IMR-90 (cell line): ENCODE measurements at regions not wholly inside any gene's neighbourhood (a gene's known extent, or its start where the extent isn't known, plus 50 kb on each side); places are given as distances from the start of the nearest gene placed in this dataset.

ENCODE experiments used
- ATAC-seq: fragments of 200-7000 bp; cut with Tn5 transposase; 2 replicates; pipeline ENCODE4 v1.9.1; 2020; ENCODE audit warnings: low read depth, mild to moderate bottlenecking, moderate library complexity
- BruUV-seq: library from RNA; stranded (reverse); fragments of 400-500 nt; replicated peaks from 2 replicates; lab custom pipeline; 2021; lab: Mats Ljungman, UMichigan
- CTCF ChIA-PET: fragments of 300-600 bp; formaldehyde crosslinking; extraction: SDS; loops from one replicate; lab custom pipeline; 2021; ENCODE audit warnings: antibody characterized with exemption; lab: Yijun Ruan, JAX
- POLR2A ChIA-PET: fragments of 300-600 bp; sonication (Branson Sonifier 250); formaldehyde crosslinking; loops from one replicate; lab custom pipeline; 2022; ENCODE audit warnings: antibody characterized with exemption; ENCODE audit not compliant: unreplicated experiment; lab: Charles Lee
- DNase-seq: peaks from one replicate; pipeline ENCODE4 v3.0.0; 2013
- H2AFZ ChIP-seq: replicated peaks from 2 replicates; pipeline ENCODE3; 2013; ENCODE audit warnings: low read length, mild to moderate bottlenecking; ENCODE audit not compliant: poor library complexity
- H2AK5ac ChIP-seq: 2 replicates; pipeline ENCODE4 v1.6.1; 2013; ENCODE audit warnings: low read depth, low read length, inconsistent platforms
- H2AK9ac ChIP-seq: replicated peaks from 2 replicates; pipeline ENCODE3; 2013; ENCODE audit warnings: mild to moderate bottlenecking, low read depth, low read length, moderate library complexity; ENCODE audit not compliant: poor library complexity
- H2BK120ac ChIP-seq: 2 replicates; pipeline ENCODE4 v1.6.1; 2013; ENCODE audit warnings: low read depth, low read length, inconsistent platforms
- H2BK15ac ChIP-seq: 3 replicates; pipeline ENCODE4 v1.6.1; 2013; ENCODE audit warnings: low read depth, low read length, inconsistent platforms
- H2BK20ac ChIP-seq: 2 replicates; pipeline ENCODE4 v1.6.1; 2013; ENCODE audit warnings: low read depth, mild to moderate bottlenecking, inconsistent platforms, low read length, moderate library complexity
- H2BK5ac ChIP-seq: 2 replicates; pipeline ENCODE4 v1.6.1; 2013; ENCODE audit warnings: mild to moderate bottlenecking, low read depth, low read length, inconsistent platforms; ENCODE audit not compliant: poor library complexity, severe bottlenecking
- H3K14ac ChIP-seq: replicated peaks from 2 replicates; pipeline ENCODE4 v1.6.1; 2013; ENCODE audit warnings: low read depth, low read length, inconsistent platforms
- H3K18ac ChIP-seq: 2 replicates; pipeline ENCODE4 v1.6.1; 2013; ENCODE audit warnings: low read depth, low read length, control low read depth
- H3K23ac ChIP-seq: 2 replicates; pipeline ENCODE4 v1.6.1; 2013; ENCODE audit warnings: low read depth, low read length, inconsistent platforms
- H3K27ac ChIP-seq: 2 replicates; pipeline ENCODE4 v1.5.1; 2013; ENCODE audit warnings: mild to moderate bottlenecking, control low read depth, low read length; ENCODE audit not compliant: insufficient read depth
- H3K27me3 ChIP-seq: 2 replicates; pipeline ENCODE4 v1.6.1; 2013; ENCODE audit warnings: low read length; ENCODE audit not compliant: control insufficient read depth, insufficient read depth
- H3K36me3 ChIP-seq: 2 replicates; pipeline ENCODE4 v1.6.1; 2013; ENCODE audit warnings: low read length, mixed read lengths; ENCODE audit not compliant: control insufficient read depth, insufficient read depth
- H3K4ac ChIP-seq: 2 replicates; pipeline ENCODE4 v1.6.1; 2013; ENCODE audit warnings: low read depth, low read length, inconsistent platforms
- H3K4me1 ChIP-seq: 2 replicates; pipeline ENCODE4 v1.6.1; 2013; ENCODE audit warnings: low read length, mixed read lengths; ENCODE audit not compliant: control insufficient read depth, insufficient read depth
- H3K4me2 ChIP-seq: 2 replicates; pipeline ENCODE4 v1.6.1; 2013; ENCODE audit warnings: low read depth, mild to moderate bottlenecking, control low read depth, low read length, moderate library complexity
- H3K4me3 ChIP-seq: 2 replicates; pipeline ENCODE4 v1.5.1; 2013; ENCODE audit warnings: low read depth, mild to moderate bottlenecking, control low read depth, low read length, moderate library complexity; ENCODE audit not compliant: insufficient read depth
- H3K56ac ChIP-seq: 2 replicates; pipeline ENCODE4 v1.6.1; 2013; ENCODE audit warnings: low read length, inconsistent platforms; ENCODE audit not compliant: insufficient read depth; ENCODE audit errors: extremely low read depth
- H3K79me1 ChIP-seq, 2 experiments: 2 replicates each; pipeline ENCODE4 v1.6.1; 2013; ENCODE audit warnings: low read length in 2 of 2, inconsistent platforms in 1 of 2, low read depth in 1 of 2
- H3K9ac ChIP-seq: 2 replicates; pipeline ENCODE4 v1.6.1; 2013; ENCODE audit warnings: low read depth, low read length, control low read depth
- H3K9me1 ChIP-seq: 2 replicates; pipeline ENCODE4 v1.6.1; 2013; ENCODE audit warnings: low read length, inconsistent platforms; ENCODE audit not compliant: insufficient read depth
- H3K9me3 ChIP-seq: 2 replicates; pipeline ENCODE4 v1.6.1; 2013; ENCODE audit warnings: low read length; ENCODE audit not compliant: control insufficient read depth, insufficient read depth
- H4K20me1 ChIP-seq: 2 replicates; pipeline ENCODE4 v1.6.1; 2013; ENCODE audit warnings: low read length, inconsistent platforms; ENCODE audit not compliant: insufficient read depth
- H4K5ac ChIP-seq: 2 replicates; pipeline ENCODE4 v1.6.1; 2013; ENCODE audit warnings: mild to moderate bottlenecking, low read depth, low read length, control low read depth
- H4K8ac ChIP-seq, 2 experiments: 2 replicates each; pipeline ENCODE4 v1.6.1; 2013; ENCODE audit warnings: low read depth in 2 of 2, low read length in 2 of 2, control low read depth in 1 of 2, inconsistent platforms in 1 of 2
- H4K91ac ChIP-seq: 2 replicates; pipeline ENCODE4 v1.6.1; 2013; ENCODE audit warnings: low read depth, low read length, inconsistent platforms; ENCODE audit not compliant: insufficient read depth
- BHLHE40 ChIP-seq: fragments of 150-350 bp; IDR thresholded peaks from 2 replicates; pipeline ENCODE4 v1.6.1; 2016; ENCODE audit warnings: mild to moderate bottlenecking, low read depth, low read length
- CEBPB ChIP-seq: IDR thresholded peaks from 2 replicates; pipeline ENCODE4 v1.6.1; 2012; ENCODE audit warnings: low read depth, low read length, improper control_type of control experiment
- CHD1 ChIP-seq: IDR thresholded peaks from 2 replicates; pipeline ENCODE4 v1.6.1; 2012; ENCODE audit warnings: low read depth, low read length, improper control_type of control experiment
- MAZ ChIP-seq: IDR thresholded peaks from 2 replicates; pipeline ENCODE4 v1.6.1; 2012; ENCODE audit warnings: low read depth, mild to moderate bottlenecking, low read length, improper control_type of control experiment, moderate library complexity, borderline replicate concordance
- MXI1 ChIP-seq: IDR thresholded peaks from 2 replicates; pipeline ENCODE4 v1.6.1; 2012; ENCODE audit warnings: low read depth, mild to moderate bottlenecking, low read length, moderate library complexity, borderline replicate concordance
- NFE2L2 ChIP-seq: fragments of 150-350 bp; IDR thresholded peaks from 2 replicates; pipeline ENCODE4 v1.6.1; 2016; ENCODE audit warnings: low read depth, mild to moderate bottlenecking, low read length
- RFX5 ChIP-seq: IDR thresholded peaks from 2 replicates; pipeline ENCODE4 v1.8.0; 2012; ENCODE audit warnings: low read depth, mild to moderate bottlenecking, low read length, moderate library complexity
- SMC3 ChIP-seq: fragments of 150-350 bp; IDR thresholded peaks from 2 replicates; pipeline ENCODE4 v1.6.1; 2016; ENCODE audit warnings: low read depth, mild to moderate bottlenecking, antibody characterized with exemption, low read length, moderate library complexity
- WGBS, 2 experiments: methylation state at CpG; one replicate each; pipeline versions ENCODE4 v1.1.5 to v1.1.7; 2013; ENCODE audit warnings: missing lambda C conversion rate in 2 of 2; ENCODE audit not compliant: insufficient read length in 1 of 2; ENCODE audit errors: extremely low coverage in 2 of 2; 5-methylcytosine and 5-hydroxymethylcytosine counted together
- dilution Hi-C: fragments of 300-500 bp; cut with HindIII; formaldehyde crosslinking; loops from one replicate; pipeline ENCODE4 v1.14.3; 2018; ENCODE audit warnings: low sequenced_read_pairs; ENCODE audit not compliant: unreplicated experiment
- in situ Hi-C: fragments of 300-500 bp; cut with MboI; formaldehyde crosslinking; loops from 3 replicates; pipeline ENCODE4 v1.14.3; 2019; ENCODE audit warnings: low sequenced_read_pairs, inconsistent platforms, mixed read lengths
- intact Hi-C: fragments of 100-400 bp; cut with micrococcal nuclease; formaldehyde crosslinking; loops from 2 replicates; pipeline ENCODE4 v1.10.0; 2022
- TF ChIP-seq, protein P1 (sequence below): fragments of 150-350 bp; IDR thresholded peaks from 2 replicates; pipeline ENCODE4 v1.6.1; 2016; ENCODE audit warnings: low read depth, mild to moderate bottlenecking, low read length, moderate library complexity, borderline replicate concordance

GRCh38 chr4:34221986-34222385, 2022.3 kb downstream of the ARAP2 start:
- Histone ChIP-seq H4K20me1 (no peaks in the 10 kb centered on the region), H3K14ac (no peak overlapping the region), H3K4me1 (no peaks in the 10 kb centered on the region), H3K9me3 (no peaks in the 10 kb centered on the region), H3K27ac (no peak overlapping the region), H3K23ac (no peak overlapping the region), H3K36me3 (no peaks in the 10 kb centered on the region), H3K9ac (no peak overlapping the region), H2BK120ac (no peak overlapping the region), H3K4ac (no peak overlapping the region), H3K4me2 (no peak overlapping the region), H3K9me1 (no peaks in the 10 kb centered on the region), H2AFZ (no peak overlapping the region), H4K91ac (no peak overlapping the region), H2BK5ac (no peak overlapping the region), H2BK15ac (no peak overlapping the region), H2AK9ac (no peak overlapping the region), H4K5ac (no peak overlapping the region), H2BK20ac (no peak overlapping the region), H3K18ac (no peak overlapping the region), H3K4me3 (no peak overlapping the region), H3K79me1 (no peaks in the 10 kb centered on the region), H3K27me3 (no peaks in the 10 kb centered on the region), H3K56ac (no peak overlapping the region), H4K8ac (no peak overlapping the region), H2AK5ac (no peak overlapping the region)
- WGBS, 2 experiments: no CpG with 5 or more reads among the region's 1 CpG
- dilution Hi-C loops: no loop called here
- ChIA-PET CTCF (interaction anchor here (0.6 kb wide), 1 partner anchor 11 kb away, joined by 3 read pairs; no protein-coding TSS in a partner anchor), POLR2A (no interaction called here)
- intact Hi-C loops: no loop called here
- no peak for DNase-seq
- in situ Hi-C loops: no loop called here
- TF ChIP-seq MXI1: no peak
- no peak for TF ChIP-seq CEBPB
- no peak for TF ChIP-seq CHD1
- TF ChIP-seq BHLHE40: no peak
- no peak for TF ChIP-seq SMC3
- no peak for TF ChIP-seq NFE2L2
- TF ChIP-seq MAZ: no peak
- TF ChIP-seq, protein P1, sequence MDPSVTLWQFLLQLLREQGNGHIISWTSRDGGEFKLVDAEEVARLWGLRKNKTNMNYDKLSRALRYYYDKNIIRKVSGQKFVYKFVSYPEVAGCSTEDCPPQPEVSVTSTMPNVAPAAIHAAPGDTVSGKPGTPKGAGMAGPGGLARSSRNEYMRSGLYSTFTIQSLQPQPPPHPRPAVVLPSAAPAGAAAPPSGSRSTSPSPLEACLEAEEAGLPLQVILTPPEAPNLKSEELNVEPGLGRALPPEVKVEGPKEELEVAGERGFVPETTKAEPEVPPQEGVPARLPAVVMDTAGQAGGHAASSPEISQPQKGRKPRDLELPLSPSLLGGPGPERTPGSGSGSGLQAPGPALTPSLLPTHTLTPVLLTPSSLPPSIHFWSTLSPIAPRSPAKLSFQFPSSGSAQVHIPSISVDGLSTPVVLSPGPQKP: no peak
- TF ChIP-seq RFX5: no peak
- ATAC-seq: no peak
- no TSS peak for BruUV-seq
